ENCODE measurements at regions not wholly inside any gene's neighbourhood (a gene's known extent, or its start where the extent isn't known, plus 50 kb on each side); places are given as distances from the start of the nearest gene placed in this dataset.

- TF ChIP-seq CTCF (conservative IDR thresholded peaks at IDR 0.05; ENCODE audit: low read length): no peak
- DNase-seq (ENCODE audit: low read depth): no peak
- H3K4me3 ChIP-seq (ENCODE audit: low read length): no peak overlapping the region
These were observed 1505.0 kb downstream of the SI start for GRCh38 chr3:163573324-163573723.

DNA sequence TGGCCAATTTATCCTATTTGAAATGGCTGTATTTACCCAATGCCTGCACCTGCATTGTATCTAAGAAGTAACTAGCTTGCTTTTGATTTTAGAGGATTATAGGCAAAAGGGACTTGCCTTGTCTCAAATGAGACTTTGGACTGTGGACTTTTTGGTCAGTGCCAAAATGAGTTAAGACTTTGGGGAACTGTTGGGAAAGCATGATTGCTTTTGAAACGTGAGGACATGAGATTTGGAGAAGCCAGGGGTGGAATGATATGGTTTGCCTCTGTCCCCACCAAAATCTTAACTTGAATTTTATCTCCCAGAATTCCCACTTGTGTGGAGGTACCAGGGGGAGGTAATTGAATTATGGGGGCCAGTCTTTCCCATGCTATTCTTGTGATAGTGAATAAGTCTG is 1505.4 kb downstream of the SI start:
- no peak for TF ChIP-seq CTCF (conservative IDR thresholded peaks at IDR 0.05; ENCODE audit: low read length)
- H3K4me3 ChIP-seq (ENCODE audit: low read length): no peak overlapping the region
- DNase-seq (ENCODE audit: low read depth): no peak

GRCh38 chr3:163563485-163563884 is 1514.8 kb downstream of the SI start:
- no peak for DNase-seq (ENCODE audit: low read depth)
- no peak for TF ChIP-seq CTCF (conservative IDR thresholded peaks at IDR 0.05; ENCODE audit: low read length)
- H3K4me3 ChIP-seq (ENCODE audit: low read length): no peak overlapping the region

DNA sequence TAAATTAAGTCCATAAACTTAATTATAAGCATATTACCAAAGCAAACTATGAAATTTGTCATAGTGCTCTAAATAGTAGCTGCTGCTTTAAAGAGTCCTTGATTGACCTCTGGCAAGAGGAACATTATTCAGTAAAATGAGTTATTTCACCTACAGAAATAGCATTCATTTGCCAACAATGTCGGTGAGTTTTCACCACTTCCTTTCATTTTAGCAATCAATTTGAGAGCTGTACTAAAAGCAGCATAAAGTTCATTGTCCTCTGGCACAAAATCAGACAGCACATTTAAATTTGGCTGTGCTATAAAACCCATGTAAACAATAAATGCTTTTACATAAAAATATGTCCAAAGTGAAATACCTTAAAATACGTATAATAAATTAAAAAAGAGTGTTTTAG is 1515.7 kb downstream of the SI start:
- H3K4me3 ChIP-seq (ENCODE audit: low read length): no peak overlapping the region
- TF ChIP-seq CTCF (conservative IDR thresholded peaks at IDR 0.05; ENCODE audit: low read length): no peak
- no peak for DNase-seq (ENCODE audit: low read depth)

GRCh38 chr3:163561151-163561550 is 1517.1 kb downstream of the SI start:
- no peak for TF ChIP-seq CTCF (conservative IDR thresholded peaks at IDR 0.05; ENCODE audit: low read length)
- no peak overlapping the region for H3K4me3 ChIP-seq (ENCODE audit: low read length)
- no peak for DNase-seq (ENCODE audit: low read depth)

GRCh38 chr3:163560459-163560858 is 1517.8 kb downstream of the SI start:
- TF ChIP-seq CTCF (conservative IDR thresholded peaks at IDR 0.05; ENCODE audit: low read length): no peak
- no peak overlapping the region for H3K4me3 ChIP-seq (ENCODE audit: low read length)
- no peak for DNase-seq (ENCODE audit: low read depth)

DNA sequence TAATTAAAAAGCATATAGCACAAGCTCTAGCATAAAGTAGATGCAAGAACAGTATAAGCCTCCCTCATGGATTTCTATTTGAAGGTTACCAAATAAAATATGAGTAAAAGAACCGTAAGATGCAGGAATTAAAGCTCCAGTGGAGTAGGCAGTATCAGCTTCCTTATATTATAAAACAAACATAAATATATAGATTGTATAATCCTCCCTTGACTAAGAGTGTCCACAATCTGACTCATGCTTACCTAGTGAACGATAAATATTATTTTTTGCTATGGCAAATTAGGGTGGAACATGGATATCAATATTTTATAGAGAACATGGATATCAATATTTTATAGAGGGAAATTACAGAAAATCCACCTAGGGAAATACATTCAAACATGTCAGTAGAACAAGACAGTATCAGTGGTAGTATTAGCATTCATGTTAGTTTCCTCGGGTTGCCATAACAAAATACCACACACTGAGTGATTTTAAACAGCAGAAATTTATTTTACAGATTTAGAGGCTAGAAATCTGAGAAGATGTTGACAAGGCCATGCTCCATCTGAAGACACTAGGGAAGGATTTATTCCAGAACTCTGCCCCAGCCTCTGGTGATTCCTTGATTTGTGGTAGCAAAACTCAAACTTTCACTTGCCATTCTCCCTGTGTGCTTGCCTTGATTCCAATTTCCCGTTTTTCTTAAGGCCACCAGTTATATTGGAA is 1521.3 kb downstream of the SI start:
- DNase-seq (ENCODE audit: low read depth): no peak
- no peak for TF ChIP-seq CTCF (conservative IDR thresholded peaks at IDR 0.05; ENCODE audit: low read length)
- H3K4me3 ChIP-seq (ENCODE audit: low read length): no peak overlapping the region
